ENCODE measurements at regions not wholly inside any gene's neighbourhood (a gene's known extent, or its start where the extent isn't known, plus 50 kb on each side); places are given as distances from the start of the nearest gene placed in this dataset.

GRCh38 chr9:108119530-108120113, 630.1 kb upstream of the KLF4 start:
- TF ChIP-seq CTCF (IDR thresholded peaks at IDR 0.05) (no peak), ZFX (IDR thresholded peaks at IDR 0.05; ENCODE audit: borderline replicate concordance) (no peak)

Data from 22Rv1 (cell line).